HCT116 (cell line): ENCODE measurements at regions not wholly inside any gene's neighbourhood (a gene's known extent, or its start where the extent isn't known, plus 50 kb on each side); places are given as distances from the start of the nearest gene placed in this dataset.

Experiments used
- ATAC-seq: fragments of 200-7000 bp; cut with Tn5 transposase; 2 replicates; pipeline ENCODE4 v1.9.1; 2020; ENCODE audit warnings: mild to moderate bottlenecking, moderate library complexity
- BruUV-seq: library from RNA; stranded (reverse); fragments of 400-500 nt; replicated peaks from 2 replicates; lab custom pipeline; 2021; lab: Mats Ljungman, UMichigan
- CTCF ChIA-PET: fragments of 300-600 bp; sonication (Branson Sonifier 250); formaldehyde crosslinking; loops from one replicate; lab custom pipeline; 2021; ENCODE audit warnings: antibody characterized with exemption; lab: Charles Lee
- POLR2A ChIA-PET: fragments of 300-600, 350-600 bp; sonication (Branson Sonifier 250); formaldehyde crosslinking; loops from one replicate; lab custom pipeline; 2021; ENCODE audit warnings: antibody characterized with exemption; lab: Charles Lee
- RAD21 ChIA-PET, 2 experiments: fragments of 300-600 bp; sonication (Branson Sonifier 250); formaldehyde crosslinking; loops; one replicate each; lab custom pipeline; 2023; ENCODE audit warnings: low total read pairs in 2 of 2; ENCODE audit not compliant: uncharacterized antibody in 2 of 2, unreplicated experiment in 2 of 2, low non-redundant PET in 1 of 2; lab: Charles Lee
- DNase-seq: peaks from one replicate; pipeline ENCODE4 v3.0.0-alpha.2; 2010; ENCODE audit warnings: low read depth, low spot score
- H2AFZ ChIP-seq: fragments of 200-600 bp; shearing (Covaris generic), sonication (generic); 2 replicates; pipeline ENCODE4 v1.6.1; 2017; ENCODE audit warnings: low read depth, mixed run types, mixed read lengths, antibody characterized with exemption, low read length; ENCODE audit not compliant: poor library complexity, severe bottlenecking
- H3K27ac ChIP-seq: 2 replicates; pipeline ENCODE4 v1.5.1; 2012; ENCODE audit warnings: low read depth, low read length
- H3K27me3 ChIP-seq: fragments of 200-600 bp; sonication (generic); 2 replicates; pipeline ENCODE4 v1.6.1; 2016; ENCODE audit warnings: mixed run types, low read length, mixed read lengths; ENCODE audit not compliant: insufficient read depth
- H3K36me3 ChIP-seq, 2 experiments: fragments of 200-500 bp in 1 of 2; fragments of 200-600 bp in 1 of 2; sonication (Bioruptor generic) in 1 of 2; sonication (generic) in 1 of 2; 2 replicates each; pipeline versions ENCODE4 v1.5.1 to v1.6.1; 2014 to 2016; ENCODE audit warnings: low read length in 2 of 2, inconsistent platforms in 1 of 2, mixed read lengths in 1 of 2, mixed run types in 1 of 2; ENCODE audit not compliant: insufficient read depth in 2 of 2, control insufficient read depth in 1 of 2
- H3K4me1 ChIP-seq, 2 experiments: fragments of 200-600 bp in 1 of 2; sonication (generic) in 1 of 2; 2 replicates each; pipeline versions ENCODE4 v1.5.1 to v1.6.1; 2012 to 2017; ENCODE audit warnings: low read length in 2 of 2, inconsistent platforms in 1 of 2, mild to moderate bottlenecking in 1 of 2, mixed read lengths in 1 of 2, mixed run types in 1 of 2, moderate library complexity in 1 of 2; ENCODE audit not compliant: insufficient read depth in 2 of 2, control insufficient read depth in 1 of 2
- H3K4me2 ChIP-seq: fragments of 200-600 bp; sonication (generic); 2 replicates; pipeline ENCODE4 v1.6.1; 2017; ENCODE audit warnings: mixed run types, low read length, mixed read lengths
- H3K4me3 ChIP-seq, 2 experiments: fragments of 200-600 bp in 1 of 2; sonication (generic) in 1 of 2; replicated peaks in 1 of 2; 2 replicates each; pipeline ENCODE4 v1.5.1; 2011 to 2016; ENCODE audit warnings: low read length in 2 of 2, control low read depth in 1 of 2, low read depth in 1 of 2, mild to moderate bottlenecking in 1 of 2, mixed read lengths in 1 of 2, mixed run types in 1 of 2
- H3K79me2 ChIP-seq: fragments of 200-600 bp; sonication (generic); 2 replicates; pipeline ENCODE4 v1.6.1; 2017; ENCODE audit warnings: mild to moderate bottlenecking, mixed run types, low read length, moderate library complexity, mixed read lengths; ENCODE audit not compliant: insufficient read depth
- H3K9ac ChIP-seq: fragments of 200-600 bp; sonication (generic); 2 replicates; pipeline ENCODE4 v1.6.1; 2016; ENCODE audit warnings: low read length, mixed read lengths
- H3K9me2 ChIP-seq: fragments of 200-600 bp; sonication (generic), shearing (Covaris generic); 2 replicates; pipeline ENCODE4 v1.6.1; 2017; ENCODE audit warnings: mixed run types, mild to moderate bottlenecking, moderate library complexity; ENCODE audit not compliant: insufficient read depth
- H3K9me3 ChIP-seq, 2 experiments: fragments of 200-500 bp in 1 of 2; fragments of 200-600 bp in 1 of 2; sonication (Bioruptor generic) in 1 of 2; sonication (generic) in 1 of 2; 2 replicates each; pipeline ENCODE4 v1.6.1; 2014 to 2017; ENCODE audit warnings: low read length in 2 of 2, mixed read lengths in 2 of 2, inconsistent platforms in 1 of 2, low read depth in 1 of 2, mild to moderate bottlenecking in 1 of 2, mixed run types in 1 of 2, moderate library complexity in 1 of 2; ENCODE audit not compliant: control insufficient read depth in 1 of 2, insufficient read depth in 1 of 2
- H4K20me1 ChIP-seq: fragments of 200-600 bp; sonication (generic), shearing (Covaris generic); 2 replicates; pipeline ENCODE4 v1.6.1; 2017; ENCODE audit warnings: mixed run types, mild to moderate bottlenecking, moderate library complexity; ENCODE audit not compliant: insufficient read depth
- JUND ChIP-seq: IDR thresholded peaks from 2 replicates; pipeline ENCODE4 v1.6.1; 2012
- POLR2AphosphoS5 ChIP-seq: IDR thresholded peaks from 2 replicates; pipeline ENCODE4 v1.6.1; 2011; ENCODE audit warnings: mild to moderate bottlenecking, low read depth, low read length, moderate library complexity
- REST ChIP-seq: IDR thresholded peaks from 2 replicates; pipeline ENCODE4 v1.6.1; 2012; ENCODE audit warnings: low read depth
- ZFX ChIP-seq: fragments of 450-650 bp; IDR thresholded peaks from 2 replicates; pipeline ENCODE4 v1.6.1; 2017
- intact Hi-C: fragments of 100-400 bp; cut with micrococcal nuclease; formaldehyde crosslinking; loops from 2 replicates; pipeline ENCODE4 v1.10.0; 2022
- TF ChIP-seq, protein P1 (sequence below), 3 experiments: fragments of 200-600 bp in 1 of 3; sonication (generic) in 1 of 3; IDR thresholded peaks in 2 of 3; conservative IDR thresholded peaks in 1 of 3; 2 replicates each; pipeline ENCODE4 v1.5.1; 2012 to 2017; ENCODE audit warnings: low read depth in 2 of 3, low read length in 2 of 3, antibody characterized with exemption in 1 of 3, borderline replicate concordance in 1 of 3, control low read depth in 1 of 3, mild to moderate bottlenecking in 1 of 3, mixed read lengths in 1 of 3, mixed run types in 1 of 3, moderate library complexity in 1 of 3; ENCODE audit not compliant: insufficient read depth in 1 of 3

DNA sequence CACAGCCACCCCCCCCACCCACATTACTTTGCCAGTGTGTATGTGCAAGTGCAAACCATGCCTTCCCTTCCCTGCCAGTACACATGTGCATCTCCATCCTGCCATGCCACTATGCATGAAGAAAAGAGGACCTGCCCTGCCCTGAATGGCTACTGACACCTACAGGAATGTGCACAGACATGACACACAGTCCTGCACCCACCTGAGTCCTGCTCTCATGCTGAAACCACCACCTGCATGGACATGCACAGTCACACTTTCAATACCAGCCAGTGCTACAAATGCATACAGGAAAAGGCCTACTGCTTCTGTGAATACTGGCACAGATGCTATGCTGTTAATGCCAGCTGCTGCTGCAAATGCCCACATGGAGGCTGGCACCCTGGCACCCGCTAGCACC, 334.4 kb upstream of the DLGAP1 start (continued):
- no peak for TF ChIP-seq ZFX

DNA sequence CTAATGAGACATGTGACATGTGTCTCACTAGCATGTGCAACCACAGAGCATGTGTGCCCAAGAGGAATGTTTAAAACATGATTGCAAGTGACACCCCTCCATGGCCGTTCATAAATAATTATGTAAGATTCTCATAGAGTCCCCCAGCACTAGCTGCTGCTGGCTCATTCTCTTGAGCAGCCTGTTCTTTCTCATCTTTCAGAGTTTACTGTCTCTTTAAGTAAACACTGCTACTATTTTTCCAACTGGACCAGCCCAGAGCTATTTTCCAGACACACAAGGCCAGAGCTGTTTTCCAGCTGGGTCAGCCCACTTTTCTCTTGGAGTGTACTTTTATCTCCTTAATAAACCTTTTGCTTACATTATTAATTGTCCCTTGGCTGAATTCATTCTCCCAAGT, 326.8 kb upstream of the DLGAP1 start:
- CTCF ChIA-PET: no interaction called here
- no peak overlapping the region for H3K27ac ChIP-seq
- ATAC-seq: no peak
- BruUV-seq: no TSS peak
- no peak for TF ChIP-seq REST
- TF ChIP-seq, protein P1, sequence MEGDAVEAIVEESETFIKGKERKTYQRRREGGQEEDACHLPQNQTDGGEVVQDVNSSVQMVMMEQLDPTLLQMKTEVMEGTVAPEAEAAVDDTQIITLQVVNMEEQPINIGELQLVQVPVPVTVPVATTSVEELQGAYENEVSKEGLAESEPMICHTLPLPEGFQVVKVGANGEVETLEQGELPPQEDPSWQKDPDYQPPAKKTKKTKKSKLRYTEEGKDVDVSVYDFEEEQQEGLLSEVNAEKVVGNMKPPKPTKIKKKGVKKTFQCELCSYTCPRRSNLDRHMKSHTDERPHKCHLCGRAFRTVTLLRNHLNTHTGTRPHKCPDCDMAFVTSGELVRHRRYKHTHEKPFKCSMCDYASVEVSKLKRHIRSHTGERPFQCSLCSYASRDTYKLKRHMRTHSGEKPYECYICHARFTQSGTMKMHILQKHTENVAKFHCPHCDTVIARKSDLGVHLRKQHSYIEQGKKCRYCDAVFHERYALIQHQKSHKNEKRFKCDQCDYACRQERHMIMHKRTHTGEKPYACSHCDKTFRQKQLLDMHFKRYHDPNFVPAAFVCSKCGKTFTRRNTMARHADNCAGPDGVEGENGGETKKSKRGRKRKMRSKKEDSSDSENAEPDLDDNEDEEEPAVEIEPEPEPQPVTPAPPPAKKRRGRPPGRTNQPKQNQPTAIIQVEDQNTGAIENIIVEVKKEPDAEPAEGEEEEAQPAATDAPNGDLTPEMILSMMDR (IDR thresholded peaks at IDR 0.05 in 2 of 3, conservative IDR thresholded peaks at IDR 0.05 in 1 of 3; ENCODE audit: borderline replicate concordance in 1 of 3, insufficient read depth in 1 of 3, low read depth in 2 of 3, low read length in 2 of 3): no peak
- TF ChIP-seq POLR2AphosphoS5: no peak
- TF ChIP-seq JUND: no peak
- TF ChIP-seq, all 23 proteins: peak for 0
- no peaks in the 10 kb centered on the region for H3K4me1 ChIP-seq
- no peaks in the 10 kb centered on the region for H3K36me3 ChIP-seq
- POLR2A ChIA-PET: no interaction called here
- no peaks in the 10 kb centered on the region for H3K9me2 ChIP-seq
- no peaks in the 10 kb centered on the region for H4K20me1 ChIP-seq
- no peaks in the 10 kb centered on the region for H3K27me3 ChIP-seq
- RAD21 ChIA-PET: no interaction called here
- intact Hi-C loops: no loop called here
- H3K4me2 ChIP-seq: no peak overlapping the region
- H3K79me2 ChIP-seq: no peaks in the 10 kb centered on the region
- no peak overlapping the region for H2AFZ ChIP-seq
- no peak overlapping the region for H3K9ac ChIP-seq
- peaks cover 8 to 14% of the 10 kb centered on the region in 2 experiments; a peak in 2 of 4 replicates for H3K9me3 ChIP-seq
- no peak for DNase-seq
- no peak overlapping the region for H3K4me3 ChIP-seq
